AG09309 (cell line): ENCODE measurements at regions not wholly inside any gene's neighbourhood (a gene's known extent, or its start where the extent isn't known, plus 50 kb on each side); places are given as distances from the start of the nearest gene placed in this dataset.

ENCODE experiments used
- DNase-seq: peaks from one replicate; pipeline ENCODE4 v3.0.0-alpha.2; 2010; ENCODE audit warnings: low read depth
- H3K4me3 ChIP-seq: 2 replicates; pipeline ENCODE4 v1.5.1; 2011; ENCODE audit warnings: mild to moderate bottlenecking, low read depth, low read length, moderate library complexity; ENCODE audit not compliant: control insufficient read depth
- TF ChIP-seq, protein P1 (sequence below): IDR thresholded peaks from 2 replicates; pipeline ENCODE4 v1.5.1; 2011; ENCODE audit warnings: mild to moderate bottlenecking, low read depth, low read length, inconsistent platforms; ENCODE audit not compliant: insufficient read depth, control insufficient read depth; ENCODE audit errors: missing control alignments

DNA sequence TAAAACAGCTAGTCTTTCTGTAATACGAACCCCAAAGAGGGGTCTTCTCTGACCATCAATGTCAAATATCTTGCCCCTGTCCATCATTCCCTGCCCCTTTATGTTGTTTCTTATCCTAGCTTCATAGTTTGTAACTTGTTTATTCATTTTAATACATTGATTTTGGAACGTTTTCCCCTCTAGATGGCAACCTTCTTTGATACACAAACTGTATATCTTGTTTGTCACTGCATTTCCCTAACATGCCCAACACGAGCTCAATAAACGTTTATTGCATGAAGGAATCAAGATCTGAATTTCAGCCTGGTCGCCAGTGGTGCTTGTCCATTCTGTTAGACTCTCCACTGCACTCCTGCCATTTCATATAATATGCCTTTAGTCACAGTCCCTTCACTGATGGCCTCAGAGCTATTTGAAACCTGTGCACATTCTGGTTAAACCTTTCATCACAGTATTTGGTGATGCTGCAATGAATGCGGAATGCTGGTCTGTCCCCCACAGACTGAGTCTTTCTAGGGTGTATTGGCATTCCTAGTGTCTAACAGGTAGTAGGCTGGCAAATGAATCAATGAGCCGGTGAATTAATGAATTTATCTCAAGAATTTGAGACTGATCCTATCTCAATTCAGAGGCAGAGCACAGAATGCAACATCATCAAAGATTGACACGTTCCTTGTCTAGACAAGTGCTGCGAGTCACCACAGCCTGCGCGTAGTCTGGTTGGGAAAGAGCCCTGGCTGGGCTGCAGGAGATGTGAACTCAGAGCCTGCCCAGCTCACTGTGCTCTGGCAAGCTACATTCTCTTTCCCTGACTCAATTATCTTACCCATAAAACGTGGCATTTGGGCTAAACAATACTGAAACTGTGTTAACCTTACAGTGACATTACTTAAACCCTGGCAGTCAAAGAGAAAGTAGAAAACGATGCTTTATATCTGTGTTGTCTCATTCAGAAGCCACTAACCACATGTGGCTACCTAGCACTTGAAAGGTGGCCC is 55.2 kb upstream of the FRMD4A start:
- no peak overlapping the region for H3K4me3 ChIP-seq
- DNase-seq: peak; percentile 92
- TF ChIP-seq, protein P1, sequence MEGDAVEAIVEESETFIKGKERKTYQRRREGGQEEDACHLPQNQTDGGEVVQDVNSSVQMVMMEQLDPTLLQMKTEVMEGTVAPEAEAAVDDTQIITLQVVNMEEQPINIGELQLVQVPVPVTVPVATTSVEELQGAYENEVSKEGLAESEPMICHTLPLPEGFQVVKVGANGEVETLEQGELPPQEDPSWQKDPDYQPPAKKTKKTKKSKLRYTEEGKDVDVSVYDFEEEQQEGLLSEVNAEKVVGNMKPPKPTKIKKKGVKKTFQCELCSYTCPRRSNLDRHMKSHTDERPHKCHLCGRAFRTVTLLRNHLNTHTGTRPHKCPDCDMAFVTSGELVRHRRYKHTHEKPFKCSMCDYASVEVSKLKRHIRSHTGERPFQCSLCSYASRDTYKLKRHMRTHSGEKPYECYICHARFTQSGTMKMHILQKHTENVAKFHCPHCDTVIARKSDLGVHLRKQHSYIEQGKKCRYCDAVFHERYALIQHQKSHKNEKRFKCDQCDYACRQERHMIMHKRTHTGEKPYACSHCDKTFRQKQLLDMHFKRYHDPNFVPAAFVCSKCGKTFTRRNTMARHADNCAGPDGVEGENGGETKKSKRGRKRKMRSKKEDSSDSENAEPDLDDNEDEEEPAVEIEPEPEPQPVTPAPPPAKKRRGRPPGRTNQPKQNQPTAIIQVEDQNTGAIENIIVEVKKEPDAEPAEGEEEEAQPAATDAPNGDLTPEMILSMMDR: peak; percentile 8

DNA sequence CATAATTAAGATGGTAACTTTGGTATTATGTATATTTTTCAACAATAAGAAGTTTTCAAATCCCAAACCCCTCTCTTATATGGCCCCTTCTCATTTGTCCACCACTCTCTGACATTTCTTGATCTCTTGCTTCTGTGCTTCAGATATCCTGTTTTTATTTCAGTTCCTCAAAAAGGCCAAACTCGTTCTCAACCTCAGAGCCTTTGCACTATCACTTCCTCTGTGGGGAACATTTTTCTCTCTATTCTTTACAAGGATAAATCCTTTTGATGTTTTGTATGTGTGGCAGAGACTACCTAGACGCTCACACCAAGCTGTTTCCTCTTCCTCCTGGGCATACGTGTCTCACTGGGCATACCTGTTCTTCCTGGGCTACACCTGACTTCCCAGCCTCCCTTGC is 54.2 kb upstream of the FRMD4A start:
- H3K4me3 ChIP-seq: no peak overlapping the region
- DNase-seq: no peak
- TF ChIP-seq, protein P1: no peak

GRCh38 chr10:14384116-14384730 is 53.5 kb upstream of the FRMD4A start:
- DNase-seq: no peak
- H3K4me3 ChIP-seq: no peak overlapping the region
- TF ChIP-seq, protein P1: no peak

- H3K4me3 ChIP-seq: no peak overlapping the region
- TF ChIP-seq, protein P1: no peak
- no peak for DNase-seq
Observed at GRCh38 chr10:14383266-14383665, 52.5 kb upstream of the FRMD4A start.

DNA sequence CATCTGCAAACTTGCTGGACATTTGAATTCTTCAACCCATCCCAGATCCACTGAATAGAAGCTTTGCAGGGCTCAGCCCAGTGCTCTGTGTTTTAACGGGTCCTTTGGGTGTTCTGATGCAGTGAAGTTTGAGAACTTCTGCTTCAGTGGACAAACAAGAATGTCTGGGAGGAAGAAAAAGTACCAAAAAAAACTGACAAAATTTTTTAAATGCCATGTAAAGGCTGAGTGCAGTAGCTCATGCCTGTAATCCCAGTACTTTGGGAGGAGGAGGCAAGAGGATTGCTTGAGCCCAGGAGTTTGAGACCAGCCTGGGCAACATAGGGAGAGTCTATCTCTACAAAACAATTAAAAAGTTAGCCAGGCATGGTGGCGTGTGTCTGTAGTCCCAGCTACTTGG is 51.8 kb upstream of the FRMD4A start:
- no peak for DNase-seq
- TF ChIP-seq, protein P1: no peak
- no peak overlapping the region for H3K4me3 ChIP-seq

DNA sequence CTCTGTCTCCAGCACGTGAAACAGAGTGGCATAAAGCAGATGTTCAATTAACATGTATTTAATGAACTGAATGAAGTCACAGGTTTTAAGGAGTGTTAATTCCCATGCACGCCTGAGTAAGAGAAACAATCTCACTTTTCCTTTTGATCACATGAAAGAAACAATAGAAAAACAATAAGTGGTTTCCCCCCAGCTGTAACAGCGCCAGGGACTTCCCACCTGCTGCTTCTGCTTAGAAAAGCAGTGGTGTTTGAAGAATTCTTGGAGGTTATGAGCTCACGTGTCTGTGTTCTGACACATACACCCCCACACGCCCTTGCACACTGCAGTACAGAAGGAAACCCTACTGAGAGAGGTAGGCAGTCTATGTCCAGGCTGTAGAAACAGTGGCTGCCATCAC is 51.3 kb upstream of the FRMD4A start:
- TF ChIP-seq, protein P1: no peak
- no peak overlapping the region for H3K4me3 ChIP-seq
- DNase-seq: no peak
